GM18867 (cell line): ENCODE measurements at regions not wholly inside any gene's neighbourhood (a gene's known extent, or its start where the extent isn't known, plus 50 kb on each side); places are given as distances from the start of the nearest gene placed in this dataset.
"Not testable (repeated sequence)": the region's sequence is repeated elsewhere in the genome, so short reads cannot be mapped to it uniquely, and the experiment has no call there.

Experiments used
- ATAC-seq: cut with Tn5 transposase; IDR thresholded peaks from one replicate; pipeline ENCODE4 v1.9.1; 2021; ENCODE audit warnings: mild to moderate bottlenecking, moderate library complexity; ENCODE audit not compliant: unreplicated experiment

DNA sequence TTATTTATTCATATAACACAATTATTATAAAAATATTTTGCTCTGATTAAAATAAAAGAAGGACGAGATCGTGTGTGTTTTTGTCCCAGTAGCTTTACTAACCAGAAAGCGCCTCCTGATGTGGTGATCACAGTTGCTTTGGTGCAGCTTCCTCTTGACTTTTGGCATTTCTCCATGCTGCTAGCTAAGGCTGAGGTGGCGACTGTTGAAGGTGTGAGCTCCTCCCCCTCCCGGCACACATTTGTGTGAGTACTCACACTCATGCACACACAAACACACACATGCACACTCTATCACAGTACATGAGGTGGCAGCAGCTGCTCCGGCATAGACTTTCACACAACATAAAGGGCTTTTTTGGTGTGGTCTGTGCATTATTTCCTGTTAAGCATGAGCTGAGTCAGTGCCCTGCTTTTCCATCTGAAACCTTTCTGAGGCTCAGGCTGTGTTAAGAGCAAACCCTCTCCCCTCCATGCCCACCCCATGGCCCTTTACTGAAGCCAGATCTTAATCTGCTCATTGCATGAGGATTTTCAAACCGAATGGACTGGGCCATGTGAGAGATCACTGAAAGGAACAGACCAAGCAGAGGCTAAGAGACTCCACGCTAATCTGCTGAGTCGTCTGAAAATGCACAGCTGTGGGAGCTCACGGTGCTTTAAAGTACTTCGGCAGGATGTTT, 53.3 kb downstream of the FOXD4L1 start:
- peak; percentile 84 for ATAC-seq

DNA sequence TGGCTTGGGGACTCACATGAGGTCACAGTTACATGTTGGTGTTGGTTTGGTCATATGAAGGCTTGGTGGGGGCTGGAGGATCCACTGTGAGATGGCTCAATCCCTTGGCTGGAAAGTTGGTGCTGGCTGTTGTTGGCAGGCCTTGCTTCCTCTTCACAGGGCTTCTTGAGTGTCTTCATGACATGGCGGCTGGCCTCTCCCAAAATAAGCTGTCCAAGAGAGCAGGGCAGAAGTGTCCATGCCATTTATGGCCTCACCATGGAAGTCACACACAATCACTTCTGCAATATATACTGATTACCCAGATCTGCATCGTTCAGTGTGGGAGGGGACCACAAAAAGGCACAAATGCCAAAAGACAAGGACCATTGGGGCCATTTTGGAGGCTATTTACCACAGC, 61.4 kb downstream of the FOXD4L1 start:
- ATAC-seq: not testable (repeated sequence)

DNA sequence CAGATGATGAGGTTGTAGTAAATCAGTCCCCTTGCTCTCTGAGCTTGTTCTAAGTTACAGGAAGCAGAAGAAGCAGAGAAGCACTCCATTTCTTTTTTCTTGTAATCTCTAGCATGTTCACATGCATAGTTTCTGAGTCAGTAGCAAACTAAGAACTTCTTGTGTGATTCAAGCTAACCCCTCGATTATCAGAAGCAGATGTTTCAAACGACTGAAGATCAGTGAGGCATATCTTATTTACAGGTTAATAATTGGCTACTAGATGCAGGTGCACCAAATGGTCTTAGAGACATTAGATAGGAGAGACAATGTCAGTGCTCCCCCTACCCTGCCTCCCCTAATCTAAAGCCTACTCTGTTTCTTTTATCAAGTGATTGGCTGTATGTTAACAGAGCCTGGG, 64.2 kb downstream of the FOXD4L1 start:
- peak; percentile 81 for ATAC-seq

DNA sequence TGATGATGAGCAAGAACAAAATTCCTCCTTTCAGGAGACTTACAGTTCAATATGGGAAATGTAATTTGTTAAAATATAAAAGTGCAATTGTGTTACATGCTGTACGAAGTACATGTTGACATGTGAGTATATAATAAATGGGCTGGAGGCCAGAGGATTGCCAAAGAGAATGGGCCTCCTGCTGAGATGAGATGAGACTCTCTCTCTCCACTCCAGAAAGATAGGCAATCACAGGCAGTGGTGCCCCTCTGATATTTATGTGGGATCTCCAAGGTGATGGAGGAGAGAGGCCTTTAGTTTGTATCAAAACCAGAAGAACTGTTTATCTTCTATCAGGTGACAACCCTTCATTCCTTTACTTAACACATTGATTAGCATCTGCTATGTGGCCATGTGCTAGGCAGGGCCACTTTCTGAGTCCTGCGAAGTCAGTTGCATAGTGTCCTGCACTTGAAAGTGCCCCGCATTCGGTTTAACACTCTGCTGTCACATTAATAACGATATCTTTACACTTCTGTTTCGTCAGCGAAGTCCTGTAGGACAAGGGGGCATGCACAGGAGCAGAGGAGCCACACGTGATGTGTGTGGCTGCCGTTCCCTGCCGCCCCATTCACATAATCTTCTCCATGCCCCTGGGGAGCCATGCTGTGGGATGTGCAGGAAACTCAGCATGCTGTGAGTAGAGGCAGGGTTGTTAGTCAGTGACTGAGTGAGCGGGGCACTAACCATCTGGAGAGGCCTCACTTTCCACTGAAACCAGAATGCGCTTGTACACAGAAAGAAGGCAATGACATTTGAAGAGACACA, 60.2 kb upstream of the RABL2A start:
- ATAC-seq: not testable (repeated sequence)

DNA sequence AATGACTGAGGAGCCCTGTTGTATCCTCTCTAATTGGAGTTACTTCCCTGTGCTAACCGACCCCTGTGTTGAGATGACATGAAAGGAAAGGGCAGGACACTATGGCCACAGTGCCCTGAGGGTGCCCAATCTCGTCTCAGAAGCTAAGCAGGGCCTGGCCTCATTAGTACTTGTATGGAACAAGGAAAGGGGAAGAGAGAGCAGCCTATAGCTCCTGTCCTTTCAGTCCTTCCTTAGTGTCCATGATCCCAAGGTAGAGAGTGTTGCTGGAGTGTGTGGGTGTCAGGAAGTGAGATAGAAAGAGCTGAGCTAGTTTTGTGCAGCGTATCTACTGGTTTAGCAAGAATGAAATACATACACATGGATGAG, 59.6 kb upstream of the RABL2A start:
- ATAC-seq: not testable (repeated sequence)

DNA sequence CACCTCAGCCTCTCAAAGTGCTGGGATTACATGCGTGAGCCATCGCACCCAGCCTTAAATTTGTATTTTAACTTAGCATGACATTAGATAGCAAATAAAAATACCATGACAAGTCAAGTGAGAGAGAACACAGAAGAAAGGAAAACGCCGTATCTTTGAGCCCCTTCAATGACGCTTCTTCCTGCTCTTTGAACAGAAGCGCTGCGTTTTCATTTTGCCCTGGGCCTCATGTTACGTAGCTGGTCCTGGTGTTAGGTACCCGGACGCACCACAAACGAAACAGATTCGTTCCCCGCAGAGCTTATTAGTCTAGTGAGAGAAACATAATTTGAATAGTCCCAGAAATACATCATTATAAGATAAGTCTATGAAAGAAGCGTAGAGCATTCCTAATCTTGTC, 58.8 kb upstream of the RABL2A start:
- not testable (repeated sequence) for ATAC-seq

DNA sequence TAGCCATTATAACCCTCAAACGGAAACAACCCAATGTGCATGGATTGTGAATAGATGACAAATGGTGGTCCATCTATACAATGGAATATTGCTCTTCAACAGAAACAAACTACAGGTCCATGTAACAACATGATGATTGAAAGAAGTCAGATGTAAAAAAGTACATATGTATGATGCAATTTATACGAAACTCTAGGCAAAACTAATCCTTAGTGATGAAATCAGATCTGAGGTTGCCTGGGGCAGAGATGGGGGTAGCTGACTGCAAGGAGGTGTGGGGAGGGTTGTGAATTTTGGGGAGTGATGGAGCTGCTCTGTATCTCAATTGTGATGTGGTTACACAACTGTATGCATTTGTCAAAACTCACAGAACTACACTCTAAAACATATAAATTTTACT, 57.0 kb upstream of the RABL2A start:
- not testable (repeated sequence) for ATAC-seq

DNA sequence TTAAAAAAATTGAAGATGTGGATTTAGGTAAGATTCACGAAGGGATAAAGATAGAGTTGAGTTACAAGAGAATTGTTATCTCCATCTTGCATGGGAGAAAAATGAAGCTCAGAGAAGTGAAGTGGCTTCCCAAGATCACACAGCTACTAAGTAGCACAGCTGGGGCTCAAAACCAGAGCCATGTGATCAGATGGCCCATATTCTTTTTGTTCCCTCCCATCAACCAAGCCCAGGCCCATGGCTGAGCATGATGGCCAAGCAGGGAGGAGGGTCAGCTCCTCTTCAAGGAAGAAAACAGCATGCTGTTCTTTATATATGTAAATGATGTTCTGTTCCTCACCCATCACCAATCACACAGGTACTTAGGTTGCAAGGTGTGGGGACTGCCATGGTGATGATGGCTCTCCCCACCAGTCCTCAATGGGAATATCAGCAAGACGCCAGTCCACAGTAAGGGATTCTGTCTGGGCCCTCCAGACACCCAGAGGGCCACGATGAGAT, 56.5 kb upstream of the RABL2A start:
- not testable (repeated sequence) for ATAC-seq

DNA sequence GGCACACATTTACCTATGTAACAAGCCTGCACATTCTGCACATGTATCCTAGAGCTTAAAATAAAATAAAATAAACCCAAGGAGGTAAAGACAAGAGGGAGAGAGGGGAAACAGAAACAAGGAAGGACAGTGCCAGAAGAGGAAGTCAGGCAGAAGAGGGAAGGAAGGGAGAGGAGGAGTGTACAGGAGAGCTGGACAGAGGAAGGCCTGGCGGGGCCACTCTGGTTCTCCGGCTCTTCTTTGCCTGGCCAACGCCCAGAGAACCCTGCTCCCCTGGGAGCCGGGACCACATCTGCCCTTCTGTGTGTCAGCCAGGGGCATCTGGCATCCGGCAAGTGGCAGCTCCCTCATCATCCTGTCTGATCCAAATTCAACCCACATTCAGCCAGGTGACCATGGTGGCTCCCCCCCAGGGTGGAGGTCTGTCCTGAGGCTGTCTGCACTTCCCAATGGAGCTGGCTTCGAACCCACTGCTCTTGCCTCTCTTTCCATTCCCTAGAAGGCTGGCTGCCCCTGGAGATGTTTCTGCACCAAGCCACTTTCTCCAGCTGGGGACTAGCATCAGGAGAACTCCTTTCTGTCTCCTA, 55.5 kb upstream of the RABL2A start:
- not testable (repeated sequence) for ATAC-seq

DNA sequence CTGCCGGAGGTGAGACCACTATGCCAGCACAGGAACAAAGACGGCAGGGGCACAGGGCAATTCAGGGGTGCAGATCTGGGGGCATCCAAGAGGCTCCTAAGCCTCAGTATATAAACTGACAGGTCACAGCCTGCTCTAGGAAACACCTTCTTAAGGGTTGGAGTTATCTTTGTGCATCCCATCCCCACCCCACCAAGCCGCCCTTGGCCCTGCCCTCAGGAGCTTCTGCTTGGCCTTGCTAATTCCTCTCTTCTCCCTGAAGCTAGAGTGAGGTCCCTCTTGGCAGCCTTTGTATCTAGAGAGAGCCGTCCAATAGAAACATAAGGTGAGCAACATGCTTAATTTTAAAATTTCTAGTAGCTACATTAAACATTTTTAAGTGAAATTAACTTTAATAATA, 51.3 kb upstream of the RABL2A start:
- not testable (repeated sequence) for ATAC-seq

DNA sequence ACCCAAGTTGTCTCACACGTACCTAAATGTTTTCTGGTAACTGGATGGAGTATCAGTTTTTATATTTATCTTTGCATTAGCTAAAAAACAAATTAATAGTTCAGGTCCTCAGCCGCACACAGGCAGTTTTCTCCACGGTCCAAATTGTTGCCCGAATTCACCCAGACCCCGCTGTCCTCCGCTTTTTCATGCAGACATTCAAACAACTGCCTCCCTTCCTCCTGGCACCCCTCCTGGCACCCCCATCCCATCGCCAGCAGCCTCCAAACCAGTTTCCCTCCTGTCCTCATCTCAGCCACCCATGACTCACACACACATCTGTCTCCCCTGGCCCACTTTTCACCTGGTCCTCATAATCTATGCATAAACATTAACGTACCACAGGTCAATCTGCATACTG, 50.7 kb upstream of the RABL2A start:
- ATAC-seq: not testable (repeated sequence)
